Activated CD4-positive, alpha-beta T cell treated with anti-CD3 and anti-CD28 coated beads for 4 hours (primary cell): ENCODE measurements at regions not wholly inside any gene's neighbourhood (a gene's known extent, or its start where the extent isn't known, plus 50 kb on each side); places are given as distances from the start of the nearest gene placed in this dataset.

ENCODE experiments used
- DNase-seq, 2 donors: peaks; one replicate each; pipeline ENCODE4 v3.0.0-alpha.2; 2020

- DNase-seq = peak in 1 of 2 donors; percentile 19
Observed at GRCh38 chr17:413016-413350, 60.4 kb upstream of the RPH3AL start.

- DNase-seq = peak; percentile 67 to 76
Observed at GRCh38 chr17:412211-413015, 59.8 kb upstream of the RPH3AL start.

GRCh38 chr17:411421-412120, 59.0 kb upstream of the RPH3AL start:
- DNase-seq = no peak

- peak in 1 of 2 donors; percentile 62 for DNase-seq
Observed at GRCh38 chr17:410543-411401, 58.2 kb upstream of the RPH3AL start.

- DNase-seq = peak; percentile 99 to 100
Observed at GRCh38 chr17:409848-410542, 57.4 kb upstream of the RPH3AL start.

- no peak for DNase-seq
Observed at GRCh38 chr17:409308-409847, 56.8 kb upstream of the RPH3AL start.

- DNase-seq = no peak
Observed at GRCh38 chr17:404703-405102, 52.1 kb upstream of the RPH3AL start.
